ENCODE measurements at regions not wholly inside any gene's neighbourhood (a gene's known extent, or its start where the extent isn't known, plus 50 kb on each side); places are given as distances from the start of the nearest gene placed in this dataset.

GRCh38 chr18:47427072-47427471, 175.6 kb upstream of the SKOR2 start:
- no peak overlapping the region for H3K4me3 Mint-ChIP-seq
- Histone ChIP-seq H3K36me3 (replicated peaks in 1 of 2; ENCODE audit: control insufficient read depth in 1 of 2, insufficient read depth in 2 of 2, low read length in 2 of 2) (no peaks in the 10 kb centered on the region), H3K4me2 (replicated peaks; ENCODE audit: extremely low read depth, low read length, poor library complexity, severe bottlenecking) (no peak overlapping the region), H3K79me2 (ENCODE audit: insufficient read depth, low read length) (no peaks in the 10 kb centered on the region), H4K20me1 (ENCODE audit: insufficient read depth, low read length) (no peaks in the 10 kb centered on the region), H3K9ac (ENCODE audit: insufficient read depth, low read length, poor library complexity, severe bottlenecking) (no peak overlapping the region), H3K9me3 (replicated peaks in 1 of 2; ENCODE audit: control insufficient read depth in 1 of 2, insufficient read depth in 1 of 2, low read length in 2 of 2) (no peaks in the 10 kb centered on the region), H3K27me3 (ENCODE audit: control insufficient read depth in 2 of 2, insufficient read depth in 2 of 2, low read length in 2 of 2) (no peaks in the 10 kb centered on the region), H3K27ac (ENCODE audit: low read depth in 1 of 2, low read length in 2 of 2) (no peak overlapping the region), H2AFZ (ENCODE audit: insufficient read depth, low read depth, low read length, poor library complexity, severe bottlenecking) (no peak overlapping the region), H3K4me3 (replicated peaks in 1 of 3; ENCODE audit: low read depth in 2 of 3, low read length in 3 of 3) (no peak overlapping the region), H3K4me1 (ENCODE audit: control insufficient read depth in 1 of 2, insufficient read depth in 2 of 2, low read length in 2 of 2) (no peaks in the 10 kb centered on the region)
- intact Hi-C loops (cut with micrococcal nuclease): no loop called here
- peaks cover 0 to 5% (median 0%) of the 10 kb centered on the region in 7 donors for H3K9me3 Mint-ChIP-seq
- H3K36me3 Mint-ChIP-seq: no peaks in the 10 kb centered on the region
- H3K4me1 Mint-ChIP-seq: no peaks in the 10 kb centered on the region
- peaks cover 0 to 6% (median 0%) of the 10 kb centered on the region in 3 donors for H3K27me3 Mint-ChIP-seq (ENCODE audit: low read depth in 3 of 3)
- no peak for DNase-seq
- no peak overlapping the region for H3K27ac Mint-ChIP-seq
- TF ChIP-seq CTCF (IDR thresholded peaks at IDR 0.05): no peak

GRCh38 chr18:47425365-47425764, 173.9 kb upstream of the SKOR2 start:
- no peak overlapping the region for H3K4me2 ChIP-seq (replicated peaks; ENCODE audit: extremely low read depth, low read length, poor library complexity, severe bottlenecking)
- peaks cover 0 to 5% (median 0%) of the 10 kb centered on the region in 7 donors for H3K9me3 Mint-ChIP-seq
- intact Hi-C loops (cut with micrococcal nuclease): no loop called here
- H3K4me3 Mint-ChIP-seq: no peak overlapping the region
- WGBS (ENCODE audit: insufficient coverage): 90% methylated on average over 1 of the region's 7 CpGs
- H3K4me1 ChIP-seq (ENCODE audit: control insufficient read depth in 1 of 2, insufficient read depth in 2 of 2, low read length in 2 of 2): no peaks in the 10 kb centered on the region
- H3K36me3 ChIP-seq (replicated peaks in 1 of 2; ENCODE audit: control insufficient read depth in 1 of 2, insufficient read depth in 2 of 2, low read length in 2 of 2): no peaks in the 10 kb centered on the region
- H2AFZ ChIP-seq (ENCODE audit: insufficient read depth, low read depth, low read length, poor library complexity, severe bottlenecking): no peak overlapping the region
- H3K9ac ChIP-seq (ENCODE audit: insufficient read depth, low read length, poor library complexity, severe bottlenecking): no peak overlapping the region
- H3K36me3 Mint-ChIP-seq: no peaks in the 10 kb centered on the region
- H3K27ac Mint-ChIP-seq: no peak overlapping the region
- H3K27me3 ChIP-seq (ENCODE audit: control insufficient read depth in 2 of 2, insufficient read depth in 2 of 2, low read length in 2 of 2): no peaks in the 10 kb centered on the region
- no peaks in the 10 kb centered on the region for H3K79me2 ChIP-seq (ENCODE audit: insufficient read depth, low read length)
- H4K20me1 ChIP-seq (ENCODE audit: insufficient read depth, low read length): no peaks in the 10 kb centered on the region
- DNase-seq: no peak
- no peak overlapping the region for H3K27ac ChIP-seq (ENCODE audit: low read depth in 1 of 2, low read length in 2 of 2)
- peaks cover 0 to 6% (median 0%) of the 10 kb centered on the region in 3 donors for H3K27me3 Mint-ChIP-seq (ENCODE audit: low read depth in 3 of 3)
- no peak for TF ChIP-seq CTCF (IDR thresholded peaks at IDR 0.05)
- H3K9me3 ChIP-seq (replicated peaks in 1 of 2; ENCODE audit: control insufficient read depth in 1 of 2, insufficient read depth in 1 of 2, low read length in 2 of 2): no peaks in the 10 kb centered on the region
- no peaks in the 10 kb centered on the region for H3K4me1 Mint-ChIP-seq
- no peak overlapping the region for H3K4me3 ChIP-seq (replicated peaks in 1 of 3; ENCODE audit: low read depth in 2 of 3, low read length in 3 of 3)
